Mesendoderm (in vitro differentiated cells): ENCODE measurements at regions not wholly inside any gene's neighbourhood (a gene's known extent, or its start where the extent isn't known, plus 50 kb on each side); places are given as distances from the start of the nearest gene placed in this dataset.
"Not testable (repeated sequence)": the region's sequence is repeated elsewhere in the genome, so short reads cannot be mapped to it uniquely, and the experiment has no call there.

Experiments used
- DNase-seq: peaks from one replicate; pipeline ENCODE4 v3.0.0; 2013
- H2AK5ac ChIP-seq: 2 replicates; pipeline ENCODE4 v1.6.1; 2013; ENCODE audit warnings: low read length, inconsistent platforms
- H2BK120ac ChIP-seq: 2 replicates; pipeline ENCODE4 v1.6.1; 2013; ENCODE audit warnings: low read depth, mild to moderate bottlenecking, low read length, moderate library complexity, mixed read lengths
- H2BK15ac ChIP-seq: replicated peaks from 2 replicates; pipeline ENCODE4 v1.6.1; 2013; ENCODE audit warnings: low read depth, mild to moderate bottlenecking, moderate library complexity
- H2BK5ac ChIP-seq: 2 replicates; pipeline ENCODE4 v1.6.1; 2013; ENCODE audit warnings: low read length, inconsistent platforms
- H3K18ac ChIP-seq: 2 replicates; pipeline ENCODE4 v1.6.1; 2013; ENCODE audit warnings: mild to moderate bottlenecking, low read length, mixed read lengths
- H3K23ac ChIP-seq: one replicate; pipeline ENCODE4 v1.6.1; 2013; ENCODE audit warnings: low read length
- H3K27ac ChIP-seq: 2 replicates; pipeline ENCODE4 v1.5.1; 2013; ENCODE audit warnings: low read depth, mild to moderate bottlenecking, inconsistent platforms, low read length, moderate library complexity
- H3K27me3 ChIP-seq: 2 replicates; pipeline ENCODE4 v1.6.1; 2013; ENCODE audit warnings: low read length, control low read depth, mild to moderate bottlenecking, inconsistent platforms; ENCODE audit not compliant: insufficient read depth, poor library complexity
- H3K36me3 ChIP-seq: 2 replicates; pipeline ENCODE4 v1.6.1; 2013; ENCODE audit warnings: low read length, inconsistent platforms; ENCODE audit not compliant: control insufficient read depth, insufficient read depth
- H3K4ac ChIP-seq: one replicate; pipeline ENCODE4 v1.6.1; 2013; ENCODE audit warnings: low read depth, mild to moderate bottlenecking, low read length, moderate library complexity
- H3K4me1 ChIP-seq: 2 replicates; pipeline ENCODE4 v1.6.1; 2013; ENCODE audit warnings: low read depth, low read length, inconsistent platforms; ENCODE audit not compliant: control insufficient read depth
- H3K4me2 ChIP-seq: 2 replicates; pipeline ENCODE4 v1.6.1; 2013; ENCODE audit warnings: low read length
- H3K4me3 ChIP-seq: 2 replicates; pipeline ENCODE4 v1.5.1; 2013; ENCODE audit warnings: mild to moderate bottlenecking, low read length
- H3K56ac ChIP-seq: one replicate; pipeline ENCODE4 v1.6.1; 2013; ENCODE audit warnings: low read length
- H3K79me1 ChIP-seq: 2 replicates; pipeline ENCODE4 v1.6.1; 2013; ENCODE audit warnings: low read length, inconsistent platforms
- H3K79me2 ChIP-seq: 2 replicates; pipeline ENCODE4 v1.6.1; 2013; ENCODE audit warnings: mild to moderate bottlenecking, low read length; ENCODE audit not compliant: control insufficient read depth, insufficient read depth
- H3K9ac ChIP-seq: 2 replicates; pipeline ENCODE4 v1.6.1; 2013; ENCODE audit warnings: low read length, inconsistent platforms
- H4K5ac ChIP-seq: one replicate; pipeline ENCODE4 v1.6.1; 2013; ENCODE audit warnings: low read length
- H4K8ac ChIP-seq: one replicate; pipeline ENCODE4 v1.6.1; 2013; ENCODE audit warnings: low read depth, mild to moderate bottlenecking, control low read depth, low read length, moderate library complexity
- WGBS: extraction: QIAGEN DNeasy Blood & Tissue Kit; methylation state at CpG from one replicate; pipeline ENCODE4 v1.1.7; 2013; ENCODE audit warnings: low lambda C conversion rate, missing lambda C conversion rate; ENCODE audit not compliant: insufficient coverage; ENCODE audit errors: extremely low coverage; 5-methylcytosine and 5-hydroxymethylcytosine counted together

DNA sequence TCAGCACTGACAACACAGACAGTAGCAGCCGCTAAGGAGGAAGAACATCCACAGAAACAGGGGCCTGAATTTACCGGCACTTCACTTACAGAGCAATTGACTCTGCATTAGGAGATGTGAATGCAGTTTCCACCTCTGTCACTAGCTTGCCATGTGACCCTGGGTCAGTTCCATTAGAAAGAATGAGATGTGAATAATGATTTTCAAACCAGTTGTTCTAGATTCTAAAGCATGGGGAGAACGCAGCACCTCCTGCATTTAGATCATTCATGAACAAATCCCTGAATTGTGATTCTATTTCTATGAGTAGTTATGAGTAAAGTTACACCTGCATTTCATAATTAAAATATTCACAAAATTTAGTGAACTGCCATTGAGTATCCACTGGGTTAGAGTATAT, 197.3 kb upstream of the EXOC2 start:
- Histone ChIP-seq H2AK5ac (no peak overlapping the region), H3K36me3 (no peaks in the 10 kb centered on the region), H3K4me1 (no peaks in the 10 kb centered on the region), H3K4me2 (no peak overlapping the region), H3K79me1 (no peaks in the 10 kb centered on the region), H3K79me2 (no peaks in the 10 kb centered on the region), H4K5ac (no peak overlapping the region), H2BK120ac (no peak overlapping the region), H3K18ac (no peak overlapping the region), H2BK15ac (no peak overlapping the region), H3K9ac (no peak overlapping the region), H3K4ac (no peak overlapping the region), H3K23ac (no peak overlapping the region), H3K27me3 (no peaks in the 10 kb centered on the region), H3K27ac (no peak overlapping the region), H2BK5ac (no peak overlapping the region), H3K4me3 (no peak overlapping the region), H4K8ac (no peak overlapping the region), H3K56ac (no peak overlapping the region)
- no CpG with 5 or more reads among the region's 3 CpGs for WGBS
- no peak for DNase-seq

DNA sequence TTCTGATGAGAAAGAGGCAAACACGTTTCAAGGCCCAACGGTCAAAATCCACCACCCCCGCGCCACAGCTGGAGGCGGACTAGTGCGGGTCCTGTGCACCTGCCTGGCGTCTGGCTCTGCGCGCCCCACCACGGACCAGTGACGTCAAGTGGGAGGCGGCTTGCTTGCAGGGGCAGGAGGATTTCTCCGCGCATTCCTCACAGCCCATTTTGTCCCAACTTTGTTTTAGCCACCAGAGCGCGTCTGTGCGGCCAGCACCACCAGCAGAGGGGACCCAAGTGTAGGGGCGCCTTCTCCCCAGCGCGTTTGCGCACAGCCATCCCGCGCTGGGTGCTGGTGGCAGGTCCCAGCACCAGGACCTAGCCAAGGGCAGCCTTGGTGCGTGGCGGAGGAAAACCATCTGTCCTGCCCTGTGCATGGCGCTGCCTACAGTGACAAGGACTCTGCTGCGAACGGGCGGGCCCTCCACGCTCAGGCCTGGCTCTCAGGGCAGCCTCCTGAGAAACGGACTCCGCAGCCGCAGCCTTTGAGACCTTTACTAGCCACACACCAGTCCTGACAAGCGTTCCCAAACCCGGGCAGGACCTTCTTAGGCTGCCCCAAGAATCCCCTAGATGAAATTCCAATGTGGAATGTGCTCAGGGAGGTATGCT, 194.8 kb upstream of the EXOC2 start:
- Histone ChIP-seq H3K36me3 (no peaks in the 10 kb centered on the region), H3K27me3 (no peaks in the 10 kb centered on the region), H3K27ac (no peak overlapping the region), H3K4ac (no peak overlapping the region), H3K79me2 (no peaks in the 10 kb centered on the region), H3K4me2 (no peak overlapping the region), H3K18ac (no peak overlapping the region), H3K9ac (no peak overlapping the region), H2BK15ac (no peak overlapping the region), H3K4me3 (no peak overlapping the region), H2BK120ac (no peak overlapping the region), H4K5ac (no peak overlapping the region), H2AK5ac (no peak overlapping the region), H3K4me1 (no peaks in the 10 kb centered on the region), H4K8ac (no peak overlapping the region), H3K23ac (no peak overlapping the region), H2BK5ac (no peak overlapping the region), H3K79me1 (no peaks in the 10 kb centered on the region), H3K56ac (no peak overlapping the region)
- WGBS: no CpG with 5 or more reads among the region's 35 CpGs
- no peak for DNase-seq

DNA sequence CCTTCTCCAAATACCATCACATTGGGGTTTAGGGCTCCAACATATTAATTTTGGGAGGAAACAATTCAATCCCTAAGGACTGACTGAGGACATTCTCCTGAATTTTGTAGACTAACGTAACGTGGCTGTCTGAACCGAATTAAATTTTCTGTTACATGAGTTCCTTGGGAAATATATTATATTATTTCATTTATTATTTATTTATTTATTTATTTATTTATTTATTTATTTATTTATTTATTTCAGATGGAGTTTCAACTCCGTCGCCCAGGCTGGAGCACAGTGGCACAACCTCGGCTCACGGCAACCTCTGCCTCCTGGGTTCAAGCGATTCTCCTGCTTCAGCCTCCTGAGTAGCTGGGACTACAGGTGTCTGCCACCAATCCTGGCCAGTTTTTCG, 193.2 kb upstream of the EXOC2 start:
- H4K8ac ChIP-seq, H3K4me1 ChIP-seq, H3K79me1 ChIP-seq, H3K9ac ChIP-seq, H3K4me2 ChIP-seq, H2BK15ac ChIP-seq, H3K36me3 ChIP-seq, H3K27me3 ChIP-seq, H2BK120ac ChIP-seq, H3K56ac ChIP-seq, H3K4ac ChIP-seq, H3K23ac ChIP-seq, H3K4me3 ChIP-seq, H3K18ac ChIP-seq, H3K27ac ChIP-seq, DNase-seq, H3K79me2 ChIP-seq, H2BK5ac ChIP-seq, H2AK5ac ChIP-seq, H4K5ac ChIP-seq: not testable (repeated sequence)
- no CpG with 5 or more reads among the region's 9 CpGs for WGBS

DNA sequence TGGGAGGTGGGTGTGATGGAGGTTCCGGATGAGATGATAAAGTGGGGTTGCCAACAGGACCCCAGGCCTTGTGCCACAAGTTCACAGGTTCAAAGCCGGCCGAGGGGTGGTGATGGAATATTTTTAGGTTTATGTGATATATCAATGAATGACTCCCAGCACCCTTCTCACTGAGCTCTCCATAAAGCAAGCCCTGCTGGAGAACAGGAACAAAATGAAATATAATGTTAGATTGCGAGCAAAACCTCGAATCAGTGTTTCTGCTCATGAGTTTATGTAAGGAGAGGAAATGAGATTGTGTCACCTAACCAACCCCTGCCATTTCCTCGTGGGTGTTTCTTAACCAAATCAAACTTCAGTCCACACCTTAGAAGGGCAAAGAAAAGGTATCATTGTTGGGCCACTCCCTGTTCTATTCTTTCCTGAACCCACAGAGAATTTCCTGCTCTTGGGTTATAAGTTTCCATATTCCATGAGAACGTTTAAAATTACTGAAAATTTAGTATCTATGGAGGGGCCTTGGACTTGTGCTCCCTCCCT, 192.2 kb upstream of the EXOC2 start:
- no peaks in the 10 kb centered on the region for H3K4me1 ChIP-seq
- H2BK5ac ChIP-seq: no peak overlapping the region
- H3K18ac ChIP-seq: no peak overlapping the region
- H3K36me3 ChIP-seq: no peaks in the 10 kb centered on the region
- no peak for DNase-seq
- no peak overlapping the region for H2BK120ac ChIP-seq
- H3K9ac ChIP-seq: no peak overlapping the region
- H2AK5ac ChIP-seq: no peak overlapping the region
- no peaks in the 10 kb centered on the region for H3K27me3 ChIP-seq
- H3K56ac ChIP-seq: no peak overlapping the region
- no peak overlapping the region for H4K8ac ChIP-seq
- no peaks in the 10 kb centered on the region for H3K79me2 ChIP-seq
- no CpG with 5 or more reads among the region's 7 CpGs for WGBS
- no peak overlapping the region for H2BK15ac ChIP-seq
- H4K5ac ChIP-seq: no peak overlapping the region
- H3K4me2 ChIP-seq: no peak overlapping the region
- H3K23ac ChIP-seq: no peak overlapping the region
- no peak overlapping the region for H3K4me3 ChIP-seq
- H3K27ac ChIP-seq: no peak overlapping the region
- no peak overlapping the region for H3K4ac ChIP-seq
- no peaks in the 10 kb centered on the region for H3K79me1 ChIP-seq

DNA sequence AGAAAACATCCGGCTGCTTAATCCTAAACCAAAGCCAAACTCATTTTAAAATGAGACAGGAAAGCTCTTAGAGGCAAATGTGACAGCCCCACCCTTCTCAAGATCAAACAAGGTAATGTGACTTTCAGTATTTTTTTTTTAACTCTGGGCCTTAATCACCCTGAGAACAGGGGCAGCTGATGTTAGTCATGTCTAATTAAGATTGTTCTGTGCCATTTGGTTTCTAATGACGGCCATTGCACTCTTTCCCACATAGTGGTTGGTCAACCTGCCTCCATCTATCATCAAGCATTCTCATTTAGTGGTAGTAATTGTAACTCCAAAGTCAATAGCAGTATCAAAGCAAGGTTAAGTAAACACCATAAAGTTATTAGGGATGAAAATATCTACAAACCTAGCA, 191.6 kb upstream of the EXOC2 start:
- DNase-seq: no peak
- H3K27me3 ChIP-seq: no peaks in the 10 kb centered on the region
- no peak overlapping the region for H2BK5ac ChIP-seq

DNA sequence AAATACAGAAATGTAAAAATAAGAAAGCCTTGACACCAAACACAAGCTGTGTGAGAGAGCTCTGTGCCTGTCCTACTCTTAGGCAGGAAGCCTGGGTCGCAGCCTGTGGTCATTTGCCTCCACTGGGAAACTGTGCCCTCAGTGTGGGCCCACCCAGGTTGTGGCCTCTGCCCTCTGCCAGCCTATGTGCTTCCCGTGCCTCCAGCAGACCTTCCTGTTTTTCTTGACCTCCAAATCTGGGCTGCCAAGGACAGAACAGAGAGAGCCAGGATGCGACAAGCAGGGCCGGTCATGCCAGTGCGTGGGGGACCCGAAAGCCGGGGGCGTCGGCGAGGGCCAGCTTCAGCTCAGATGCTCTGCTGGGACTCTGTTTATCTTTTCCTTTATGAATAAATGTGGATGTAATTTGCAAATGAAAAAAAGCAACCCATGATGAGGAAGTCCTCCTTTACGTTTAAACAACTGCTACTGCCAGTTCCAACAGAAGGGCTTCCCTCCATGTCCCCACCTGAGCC, 189.2 kb upstream of the EXOC2 start:
- Histone ChIP-seq H3K27me3 (no peaks in the 10 kb centered on the region), H3K23ac (no peak overlapping the region), H3K27ac (no peak overlapping the region), H2BK5ac (no peak overlapping the region), H3K4me2 (no peak overlapping the region), H2BK120ac (no peak overlapping the region), H3K18ac (no peak overlapping the region), H3K56ac (no peak overlapping the region), H4K8ac (no peak overlapping the region), H3K4ac (no peak overlapping the region), H4K5ac (no peak overlapping the region), H3K36me3 (no peaks in the 10 kb centered on the region), H2BK15ac (no peak overlapping the region), H3K9ac (no peak overlapping the region), H3K4me3 (no peak overlapping the region), H2AK5ac (no peak overlapping the region), H3K79me1 (no peaks in the 10 kb centered on the region), H3K79me2 (no peaks in the 10 kb centered on the region), H3K4me1 (no peaks in the 10 kb centered on the region)
- no CpG with 5 or more reads among the region's 11 CpGs for WGBS
- no peak for DNase-seq

More for the DNA sequence above, 191.6 kb upstream of the EXOC2 start:
- WGBS: no CpG with 5 or more reads among the region's 2 CpGs
- H3K4ac ChIP-seq: no peak overlapping the region
- no peaks in the 10 kb centered on the region for H3K79me2 ChIP-seq
- no peaks in the 10 kb centered on the region for H3K79me1 ChIP-seq
- no peak overlapping the region for H3K23ac ChIP-seq
- no peak overlapping the region for H3K9ac ChIP-seq
- H3K18ac ChIP-seq: no peak overlapping the region
- H4K8ac ChIP-seq: no peak overlapping the region
- no peaks in the 10 kb centered on the region for H3K4me1 ChIP-seq
- no peak overlapping the region for H3K27ac ChIP-seq
- H4K5ac ChIP-seq: no peak overlapping the region
- H3K56ac ChIP-seq: no peak overlapping the region
- no peaks in the 10 kb centered on the region for H3K36me3 ChIP-seq
- H2BK120ac ChIP-seq: no peak overlapping the region
- H2AK5ac ChIP-seq: no peak overlapping the region
- no peak overlapping the region for H3K4me3 ChIP-seq
- no peak overlapping the region for H2BK15ac ChIP-seq
- no peak overlapping the region for H3K4me2 ChIP-seq
